ENCODE measurements at regions not wholly inside any gene's neighbourhood (a gene's known extent, or its start where the extent isn't known, plus 50 kb on each side); places are given as distances from the start of the nearest gene placed in this dataset.

DNA sequence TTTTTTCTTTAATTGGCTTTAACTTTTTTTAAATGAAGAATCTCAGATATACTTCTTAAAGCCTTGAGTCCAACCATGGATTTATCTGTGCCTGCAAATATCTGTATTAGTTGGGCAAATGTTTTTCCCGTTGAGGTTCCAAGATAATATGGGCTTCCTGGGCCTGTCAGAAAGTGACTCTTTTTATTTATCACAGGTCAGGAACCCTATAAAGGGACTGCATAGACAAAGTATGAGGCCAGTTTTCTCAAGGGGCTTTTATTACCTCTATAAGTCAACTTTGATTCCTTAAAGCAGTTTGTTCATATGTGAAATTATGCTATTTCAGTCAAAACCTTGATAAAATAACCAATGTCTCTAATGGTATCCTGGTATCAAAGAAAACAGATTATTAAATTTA lies 80.2 kb upstream of the BMP2K start:
- TF ChIP-seq, protein P1, sequence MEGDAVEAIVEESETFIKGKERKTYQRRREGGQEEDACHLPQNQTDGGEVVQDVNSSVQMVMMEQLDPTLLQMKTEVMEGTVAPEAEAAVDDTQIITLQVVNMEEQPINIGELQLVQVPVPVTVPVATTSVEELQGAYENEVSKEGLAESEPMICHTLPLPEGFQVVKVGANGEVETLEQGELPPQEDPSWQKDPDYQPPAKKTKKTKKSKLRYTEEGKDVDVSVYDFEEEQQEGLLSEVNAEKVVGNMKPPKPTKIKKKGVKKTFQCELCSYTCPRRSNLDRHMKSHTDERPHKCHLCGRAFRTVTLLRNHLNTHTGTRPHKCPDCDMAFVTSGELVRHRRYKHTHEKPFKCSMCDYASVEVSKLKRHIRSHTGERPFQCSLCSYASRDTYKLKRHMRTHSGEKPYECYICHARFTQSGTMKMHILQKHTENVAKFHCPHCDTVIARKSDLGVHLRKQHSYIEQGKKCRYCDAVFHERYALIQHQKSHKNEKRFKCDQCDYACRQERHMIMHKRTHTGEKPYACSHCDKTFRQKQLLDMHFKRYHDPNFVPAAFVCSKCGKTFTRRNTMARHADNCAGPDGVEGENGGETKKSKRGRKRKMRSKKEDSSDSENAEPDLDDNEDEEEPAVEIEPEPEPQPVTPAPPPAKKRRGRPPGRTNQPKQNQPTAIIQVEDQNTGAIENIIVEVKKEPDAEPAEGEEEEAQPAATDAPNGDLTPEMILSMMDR (IDR thresholded peaks at IDR 0.05; ENCODE audit: insufficient read depth, low read length) = no peak
- TF ChIP-seq, protein P2, sequence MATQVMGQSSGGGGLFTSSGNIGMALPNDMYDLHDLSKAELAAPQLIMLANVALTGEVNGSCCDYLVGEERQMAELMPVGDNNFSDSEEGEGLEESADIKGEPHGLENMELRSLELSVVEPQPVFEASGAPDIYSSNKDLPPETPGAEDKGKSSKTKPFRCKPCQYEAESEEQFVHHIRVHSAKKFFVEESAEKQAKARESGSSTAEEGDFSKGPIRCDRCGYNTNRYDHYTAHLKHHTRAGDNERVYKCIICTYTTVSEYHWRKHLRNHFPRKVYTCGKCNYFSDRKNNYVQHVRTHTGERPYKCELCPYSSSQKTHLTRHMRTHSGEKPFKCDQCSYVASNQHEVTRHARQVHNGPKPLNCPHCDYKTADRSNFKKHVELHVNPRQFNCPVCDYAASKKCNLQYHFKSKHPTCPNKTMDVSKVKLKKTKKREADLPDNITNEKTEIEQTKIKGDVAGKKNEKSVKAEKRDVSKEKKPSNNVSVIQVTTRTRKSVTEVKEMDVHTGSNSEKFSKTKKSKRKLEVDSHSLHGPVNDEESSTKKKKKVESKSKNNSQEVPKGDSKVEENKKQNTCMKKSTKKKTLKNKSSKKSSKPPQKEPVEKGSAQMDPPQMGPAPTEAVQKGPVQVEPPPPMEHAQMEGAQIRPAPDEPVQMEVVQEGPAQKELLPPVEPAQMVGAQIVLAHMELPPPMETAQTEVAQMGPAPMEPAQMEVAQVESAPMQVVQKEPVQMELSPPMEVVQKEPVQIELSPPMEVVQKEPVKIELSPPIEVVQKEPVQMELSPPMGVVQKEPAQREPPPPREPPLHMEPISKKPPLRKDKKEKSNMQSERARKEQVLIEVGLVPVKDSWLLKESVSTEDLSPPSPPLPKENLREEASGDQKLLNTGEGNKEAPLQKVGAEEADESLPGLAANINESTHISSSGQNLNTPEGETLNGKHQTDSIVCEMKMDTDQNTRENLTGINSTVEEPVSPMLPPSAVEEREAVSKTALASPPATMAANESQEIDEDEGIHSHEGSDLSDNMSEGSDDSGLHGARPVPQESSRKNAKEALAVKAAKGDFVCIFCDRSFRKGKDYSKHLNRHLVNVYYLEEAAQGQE (IDR thresholded peaks at IDR 0.05; ENCODE audit: insufficient replicate concordance, low read depth) = no peak
